Sigmoid colon (tissue), 4 donors: ENCODE measurements at regions not wholly inside any gene's neighbourhood (a gene's known extent, or its start where the extent isn't known, plus 50 kb on each side); places are given as distances from the start of the nearest gene placed in this dataset.

Experiments
- POLR2A ChIP-seq, 2 donors: fragments of 450-650 bp; IDR thresholded peaks; one replicate each; pipeline ENCODE4 v1.6.1; 2016; ENCODE audit warnings: antibody characterized with exemption in 2 of 2, mild to moderate bottlenecking in 2 of 2, moderate library complexity in 2 of 2
- POLR2AphosphoS5 ChIP-seq, 4 donors: sonication (generic); formaldehyde crosslinking; IDR thresholded peaks; one replicate each; pipeline ENCODE4 v1.6.1; 2017; ENCODE audit warnings: antibody characterized with exemption in 4 of 4
- TF ChIP-seq, protein P1 (sequence below), 4 experiments: fragments of 450-650 bp in 3 of 4; fragments of 200-600 bp in 1 of 4; IDR thresholded peaks; one replicate each; pipeline ENCODE4 v1.5.1; 2016 to 2019; ENCODE audit warnings: antibody characterized with exemption in 4 of 4, mild to moderate bottlenecking in 3 of 4, moderate library complexity in 2 of 4

DNA sequence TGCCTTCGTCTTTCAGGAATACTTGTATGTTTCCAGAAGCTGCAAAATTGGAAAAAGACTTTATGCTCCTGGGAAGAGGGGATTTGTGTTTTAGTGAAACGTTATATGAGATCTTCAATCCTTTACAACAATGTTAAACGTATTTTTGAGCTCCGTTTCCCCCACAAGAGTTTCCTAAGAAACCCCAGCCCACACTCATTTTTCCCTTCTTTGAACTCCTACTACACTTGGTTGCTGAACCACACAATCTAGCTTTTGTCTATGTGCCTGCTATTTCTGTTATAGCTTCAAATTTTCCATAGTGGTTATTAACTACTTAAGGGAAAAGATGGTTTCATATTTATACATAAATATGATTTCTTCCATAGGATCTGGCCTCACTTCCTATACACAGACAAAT, 238.6 kb upstream of the ACTBL2 start:
- TF ChIP-seq, protein P1, sequence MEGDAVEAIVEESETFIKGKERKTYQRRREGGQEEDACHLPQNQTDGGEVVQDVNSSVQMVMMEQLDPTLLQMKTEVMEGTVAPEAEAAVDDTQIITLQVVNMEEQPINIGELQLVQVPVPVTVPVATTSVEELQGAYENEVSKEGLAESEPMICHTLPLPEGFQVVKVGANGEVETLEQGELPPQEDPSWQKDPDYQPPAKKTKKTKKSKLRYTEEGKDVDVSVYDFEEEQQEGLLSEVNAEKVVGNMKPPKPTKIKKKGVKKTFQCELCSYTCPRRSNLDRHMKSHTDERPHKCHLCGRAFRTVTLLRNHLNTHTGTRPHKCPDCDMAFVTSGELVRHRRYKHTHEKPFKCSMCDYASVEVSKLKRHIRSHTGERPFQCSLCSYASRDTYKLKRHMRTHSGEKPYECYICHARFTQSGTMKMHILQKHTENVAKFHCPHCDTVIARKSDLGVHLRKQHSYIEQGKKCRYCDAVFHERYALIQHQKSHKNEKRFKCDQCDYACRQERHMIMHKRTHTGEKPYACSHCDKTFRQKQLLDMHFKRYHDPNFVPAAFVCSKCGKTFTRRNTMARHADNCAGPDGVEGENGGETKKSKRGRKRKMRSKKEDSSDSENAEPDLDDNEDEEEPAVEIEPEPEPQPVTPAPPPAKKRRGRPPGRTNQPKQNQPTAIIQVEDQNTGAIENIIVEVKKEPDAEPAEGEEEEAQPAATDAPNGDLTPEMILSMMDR (IDR thresholded peaks at IDR 0.05) = no peak
- TF ChIP-seq POLR2AphosphoS5 (IDR thresholded peaks at IDR 0.05) = no peak
- no peak for TF ChIP-seq POLR2A (IDR thresholded peaks at IDR 0.05)
